ENCODE measurements at regions not wholly inside any gene's neighbourhood (a gene's known extent, or its start where the extent isn't known, plus 50 kb on each side); places are given as distances from the start of the nearest gene placed in this dataset.

DNA sequence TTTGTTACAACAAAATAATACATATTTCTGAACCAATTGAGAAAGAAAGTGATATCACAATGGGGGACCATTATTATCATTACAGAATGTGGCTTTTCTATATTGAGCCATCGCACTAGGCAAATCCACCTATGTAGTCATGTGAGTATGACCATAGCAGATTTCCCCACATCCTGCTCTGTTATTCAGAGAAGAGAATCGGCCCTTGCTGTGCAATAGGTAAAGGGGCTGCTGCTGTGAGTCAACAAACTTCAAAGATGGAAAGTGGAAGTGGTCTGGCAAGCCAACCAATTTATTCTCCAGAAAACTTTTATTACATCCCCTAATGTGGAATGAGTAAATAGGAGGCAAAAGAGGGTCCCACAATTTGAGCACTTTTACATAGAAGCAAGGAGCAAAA, 573.4 kb downstream of the ETV1 start:
- in situ Hi-C loops (cut with MboI), result no loop called here
- TF ChIP-seq EZH2 (IDR thresholded peaks at IDR 0.05; ENCODE audit: insufficient read depth, poor library complexity, severe bottlenecking) (no peak), EZH2phosphoT487 (IDR thresholded peaks at IDR 0.05; ENCODE audit: insufficient read depth, low read depth) (no peak)
- Histone ChIP-seq H3K27me3 (replicated peaks; ENCODE audit: insufficient read depth) (no peaks in the 10 kb centered on the region), H3K36me3 (ENCODE audit: low read depth) (no peaks in the 10 kb centered on the region), H3K4me3 (no peak overlapping the region), H3K9ac (no peak overlapping the region), H3K4me2 (ENCODE audit: unreplicated experiment) (no peak overlapping the region), H2AFZ (no peak overlapping the region), H3F3A (ENCODE audit: insufficient read depth) (no peaks in the 10 kb centered on the region), H3K79me2 (ENCODE audit: insufficient read depth) (no peaks in the 10 kb centered on the region), H3K4me1 (ENCODE audit: insufficient read depth) (no peaks in the 10 kb centered on the region), H3K9me3 (ENCODE audit: low read depth) (no peaks in the 10 kb centered on the region), H4K20me1 (ENCODE audit: insufficient read depth) (no peaks in the 10 kb centered on the region), H3K9me2 (ENCODE audit: insufficient read depth) (no peaks in the 10 kb centered on the region), H3K27ac (no peak overlapping the region)
- 36 to 38% methylated on average over 2 of the region's 2 CpGs for WGBS, 2 experiments (ENCODE audit: low coverage in 1 of 2, low lambda C conversion rate in 2 of 2, missing lambda C conversion rate in 2 of 2)
- no peak for DNase-seq

DNA sequence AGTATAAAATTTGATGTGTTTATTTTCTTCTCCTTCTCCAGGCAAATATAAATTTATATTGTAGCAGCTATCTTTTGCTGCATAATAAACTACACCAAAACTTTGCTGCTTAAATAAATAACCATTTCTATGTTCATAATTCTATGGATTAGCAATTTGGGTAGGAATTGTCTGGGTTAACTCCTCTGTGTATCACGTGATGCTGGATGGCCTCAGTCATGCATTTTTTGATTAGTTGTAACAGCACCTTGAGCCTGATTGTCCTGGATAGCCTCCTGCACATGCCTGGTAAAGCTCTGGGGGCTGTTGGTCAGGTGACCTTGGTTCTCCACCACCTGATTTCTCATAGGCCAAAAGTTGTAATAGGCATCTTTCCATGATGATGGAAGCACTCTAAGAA, 572.9 kb downstream of the ETV1 start:
- H3F3A ChIP-seq (ENCODE audit: insufficient read depth), result no peaks in the 10 kb centered on the region
- no peak for DNase-seq
- TF ChIP-seq EZH2 (IDR thresholded peaks at IDR 0.05; ENCODE audit: insufficient read depth, poor library complexity, severe bottlenecking) (no peak), EZH2phosphoT487 (IDR thresholded peaks at IDR 0.05; ENCODE audit: insufficient read depth, low read depth) (no peak)
- H3K4me1 ChIP-seq (ENCODE audit: insufficient read depth), result no peaks in the 10 kb centered on the region
- H3K9me3 ChIP-seq (ENCODE audit: low read depth), result no peaks in the 10 kb centered on the region
- no peaks in the 10 kb centered on the region for H3K79me2 ChIP-seq (ENCODE audit: insufficient read depth)
- H3K9ac ChIP-seq, result no peak overlapping the region
- H3K27ac ChIP-seq, result no peak overlapping the region
- no peaks in the 10 kb centered on the region for H3K27me3 ChIP-seq (replicated peaks; ENCODE audit: insufficient read depth)
- no peak overlapping the region for H3K4me3 ChIP-seq
- WGBS, 2 experiments (ENCODE audit: low coverage in 1 of 2, low lambda C conversion rate in 2 of 2, missing lambda C conversion rate in 2 of 2), result 0 to 10% methylated on average over 1 of the region's 1 CpG
- no peaks in the 10 kb centered on the region for H3K9me2 ChIP-seq (ENCODE audit: insufficient read depth)
- no peaks in the 10 kb centered on the region for H4K20me1 ChIP-seq (ENCODE audit: insufficient read depth)
- no peak overlapping the region for H3K4me2 ChIP-seq (ENCODE audit: unreplicated experiment)
- H3K36me3 ChIP-seq (ENCODE audit: low read depth), result no peaks in the 10 kb centered on the region
- in situ Hi-C loops (cut with MboI), result no loop called here
- no peak overlapping the region for H2AFZ ChIP-seq

DNA sequence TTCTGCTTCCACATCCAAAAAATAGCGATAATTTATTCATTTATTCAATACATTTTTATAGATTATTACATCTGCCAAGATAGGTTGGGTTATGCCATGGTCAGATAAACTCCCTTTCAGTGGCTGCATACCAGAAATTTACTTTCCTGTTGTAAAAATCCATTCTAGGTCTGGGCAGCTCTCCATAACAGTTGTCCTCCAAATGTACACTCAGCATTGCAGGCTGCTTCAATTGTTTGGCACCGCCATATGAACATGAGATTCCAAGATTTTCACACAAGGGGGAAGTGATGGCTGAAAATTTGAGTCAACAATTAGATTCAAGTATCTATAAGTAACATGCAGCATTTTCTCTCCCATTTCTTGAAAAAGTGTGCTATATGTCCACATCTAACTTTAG, 568.7 kb downstream of the ETV1 start:
- Histone ChIP-seq H3K79me2 (ENCODE audit: insufficient read depth) (no peaks in the 10 kb centered on the region), H3K27ac (no peak overlapping the region), H3K36me3 (ENCODE audit: low read depth) (no peaks in the 10 kb centered on the region), H3K9me3 (ENCODE audit: low read depth) (peaks cover 4% of the 10 kb centered on the region), H3F3A (ENCODE audit: insufficient read depth) (no peaks in the 10 kb centered on the region), H3K4me1 (ENCODE audit: insufficient read depth) (no peaks in the 10 kb centered on the region), H3K9me2 (ENCODE audit: insufficient read depth) (no peaks in the 10 kb centered on the region), H3K4me2 (ENCODE audit: unreplicated experiment) (no peak overlapping the region), H4K20me1 (ENCODE audit: insufficient read depth) (no peaks in the 10 kb centered on the region), H3K27me3 (replicated peaks; ENCODE audit: insufficient read depth) (no peaks in the 10 kb centered on the region), H3K9ac (no peak overlapping the region), H2AFZ (no peak overlapping the region), H3K4me3 (no peak overlapping the region)
- TF ChIP-seq EZH2 (IDR thresholded peaks at IDR 0.05; ENCODE audit: insufficient read depth, poor library complexity, severe bottlenecking), result no peak
- no peak for TF ChIP-seq EZH2phosphoT487 (IDR thresholded peaks at IDR 0.05; ENCODE audit: insufficient read depth, low read depth)
- no peak for DNase-seq
- in situ Hi-C loops (cut with MboI), result no loop called here
- WGBS, 2 experiments (ENCODE audit: low coverage in 1 of 2, low lambda C conversion rate in 2 of 2, missing lambda C conversion rate in 2 of 2), result 23 to 34% methylated on average over 2 of the region's 2 CpGs

DNA sequence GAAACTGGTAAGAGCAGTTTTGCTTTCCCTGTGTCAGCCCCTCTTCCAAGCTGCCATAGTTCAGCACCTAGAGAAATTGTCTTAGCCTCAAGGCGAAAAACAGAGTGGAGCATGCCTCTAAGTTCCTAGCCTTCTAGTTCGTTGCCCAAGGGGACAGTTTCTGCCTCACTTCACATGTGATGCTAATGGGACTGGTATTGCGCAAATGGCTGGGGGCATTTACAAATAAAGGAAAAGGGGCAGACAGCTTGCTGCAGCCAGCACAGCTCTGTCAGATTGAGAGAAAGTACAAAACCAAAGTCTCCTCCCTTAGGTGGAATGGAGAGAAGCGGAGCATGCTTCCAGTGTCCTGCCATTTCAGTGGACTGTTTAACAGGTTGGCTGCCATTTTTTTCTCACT, 567.7 kb downstream of the ETV1 start:
- no peak for DNase-seq
- H2AFZ ChIP-seq, result no peak overlapping the region
- no peak overlapping the region for H3K9ac ChIP-seq
- no peaks in the 10 kb centered on the region for H4K20me1 ChIP-seq (ENCODE audit: insufficient read depth)
- H3K9me2 ChIP-seq (ENCODE audit: insufficient read depth), result no peaks in the 10 kb centered on the region
- H3K4me2 ChIP-seq (ENCODE audit: unreplicated experiment), result no peak overlapping the region
- H3K4me3 ChIP-seq, result no peak overlapping the region
- TF ChIP-seq EZH2phosphoT487 (IDR thresholded peaks at IDR 0.05; ENCODE audit: insufficient read depth, low read depth) (no peak), EZH2 (IDR thresholded peaks at IDR 0.05; ENCODE audit: insufficient read depth, poor library complexity, severe bottlenecking) (no peak)
- no peak overlapping the region for H3K27ac ChIP-seq
- no peaks in the 10 kb centered on the region for H3K4me1 ChIP-seq (ENCODE audit: insufficient read depth)
- in situ Hi-C loops (cut with MboI), result no loop called here
- H3K79me2 ChIP-seq (ENCODE audit: insufficient read depth), result no peaks in the 10 kb centered on the region
- no peaks in the 10 kb centered on the region for H3F3A ChIP-seq (ENCODE audit: insufficient read depth)
- peaks cover 4% of the 10 kb centered on the region for H3K9me3 ChIP-seq (ENCODE audit: low read depth)
- H3K27me3 ChIP-seq (replicated peaks; ENCODE audit: insufficient read depth), result no peaks in the 10 kb centered on the region
- 46 to 53% methylated on average over 4 of the region's 4 CpGs for WGBS, 2 experiments (ENCODE audit: low coverage in 1 of 2, low lambda C conversion rate in 2 of 2, missing lambda C conversion rate in 2 of 2)
- no peaks in the 10 kb centered on the region for H3K36me3 ChIP-seq (ENCODE audit: low read depth)

DNA sequence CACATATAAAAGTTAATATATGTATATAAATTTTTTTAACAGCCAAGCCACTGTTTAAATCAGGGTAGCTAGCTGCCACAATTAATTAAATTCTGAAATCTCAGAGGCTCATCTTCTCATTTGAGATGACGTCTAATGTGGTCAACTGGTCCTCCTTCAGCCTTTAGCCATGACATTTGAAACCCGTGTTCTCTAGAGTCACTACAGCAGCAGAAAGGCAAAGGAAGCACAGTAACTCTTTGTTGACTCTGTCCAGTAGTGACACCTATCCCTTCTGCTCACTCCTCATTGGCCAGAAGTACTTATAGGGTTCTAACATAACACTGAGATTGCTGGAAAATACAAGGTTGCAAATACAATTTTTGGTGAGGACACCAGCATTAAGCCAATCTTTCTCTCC, 555.5 kb downstream of the ETV1 start:
- TF ChIP-seq EZH2 (IDR thresholded peaks at IDR 0.05; ENCODE audit: insufficient read depth, poor library complexity, severe bottlenecking) (no peak), EZH2phosphoT487 (IDR thresholded peaks at IDR 0.05; ENCODE audit: insufficient read depth, low read depth) (no peak)
- no peaks in the 10 kb centered on the region for H3K4me1 ChIP-seq (ENCODE audit: insufficient read depth)
- H3K27ac ChIP-seq, result no peak overlapping the region
- H3F3A ChIP-seq (ENCODE audit: insufficient read depth), result no peaks in the 10 kb centered on the region
- H3K79me2 ChIP-seq (ENCODE audit: insufficient read depth), result no peaks in the 10 kb centered on the region
- H3K36me3 ChIP-seq (ENCODE audit: low read depth), result no peaks in the 10 kb centered on the region
- H4K20me1 ChIP-seq (ENCODE audit: insufficient read depth), result no peaks in the 10 kb centered on the region
- H3K9ac ChIP-seq, result no peak overlapping the region
- no peak overlapping the region for H3K4me3 ChIP-seq
- in situ Hi-C loops (cut with MboI), result no loop called here
- H3K9me3 ChIP-seq (ENCODE audit: low read depth), result no peaks in the 10 kb centered on the region
- no peaks in the 10 kb centered on the region for H3K9me2 ChIP-seq (ENCODE audit: insufficient read depth)
- no peak overlapping the region for H3K4me2 ChIP-seq (ENCODE audit: unreplicated experiment)
- WGBS, 2 experiments (ENCODE audit: low coverage in 1 of 2, low lambda C conversion rate in 2 of 2, missing lambda C conversion rate in 2 of 2), result 49 to 52% methylated on average over 2 of the region's 2 CpGs
- no peak overlapping the region for H2AFZ ChIP-seq
- DNase-seq, result no peak
- 0 out of 2 replicates have a peak, but pooled peaks cover under 1% of the 10 kb centered on the region for H3K27me3 ChIP-seq (replicated peaks; ENCODE audit: insufficient read depth)

All from GM23248 (cell line).